Esophagus squamous epithelium (tissue), 4 donors: ENCODE measurements at regions not wholly inside any gene's neighbourhood (a gene's known extent, or its start where the extent isn't known, plus 50 kb on each side); places are given as distances from the start of the nearest gene placed in this dataset.

Source experiments
- CTCF ChIP-seq, 6 experiments: fragments of 450-650 bp in 4 of 6; fragments of 200-600 bp in 2 of 6; sonication (generic) in 2 of 6; IDR thresholded peaks; one replicate each; pipeline ENCODE4 v1.5.1; 2016 to 2019; ENCODE audit warnings: antibody characterized with exemption in 6 of 6, mild to moderate bottlenecking in 4 of 6, moderate library complexity in 4 of 6
- POLR2A ChIP-seq, 4 donors: fragments of 450-650 bp; IDR thresholded peaks; one replicate each; pipeline ENCODE4 v1.6.1; 2017; ENCODE audit warnings: antibody characterized with exemption in 4 of 4, mild to moderate bottlenecking in 4 of 4, moderate library complexity in 3 of 4

- TF ChIP-seq POLR2A (IDR thresholded peaks at IDR 0.05) (no peak), CTCF (IDR thresholded peaks at IDR 0.05) (no peak)
Observed at GRCh38 chr9:20219437-20219836, 402.9 kb downstream of the MLLT3 start.
